HG03175 (cell line): ENCODE measurements at regions not wholly inside any gene's neighbourhood (a gene's known extent, or its start where the extent isn't known, plus 50 kb on each side); places are given as distances from the start of the nearest gene placed in this dataset.

Experiments
- ATAC-seq: cut with Tn5 transposase; IDR thresholded peaks from one replicate; pipeline ENCODE4 v1.9.1; 2021; ENCODE audit warnings: mild to moderate bottlenecking, moderate library complexity; ENCODE audit not compliant: unreplicated experiment

- ATAC-seq: no peak
These were observed 842.5 kb downstream of the GRID1 start for GRCh38 chr10:85524001-85524666.

DNA sequence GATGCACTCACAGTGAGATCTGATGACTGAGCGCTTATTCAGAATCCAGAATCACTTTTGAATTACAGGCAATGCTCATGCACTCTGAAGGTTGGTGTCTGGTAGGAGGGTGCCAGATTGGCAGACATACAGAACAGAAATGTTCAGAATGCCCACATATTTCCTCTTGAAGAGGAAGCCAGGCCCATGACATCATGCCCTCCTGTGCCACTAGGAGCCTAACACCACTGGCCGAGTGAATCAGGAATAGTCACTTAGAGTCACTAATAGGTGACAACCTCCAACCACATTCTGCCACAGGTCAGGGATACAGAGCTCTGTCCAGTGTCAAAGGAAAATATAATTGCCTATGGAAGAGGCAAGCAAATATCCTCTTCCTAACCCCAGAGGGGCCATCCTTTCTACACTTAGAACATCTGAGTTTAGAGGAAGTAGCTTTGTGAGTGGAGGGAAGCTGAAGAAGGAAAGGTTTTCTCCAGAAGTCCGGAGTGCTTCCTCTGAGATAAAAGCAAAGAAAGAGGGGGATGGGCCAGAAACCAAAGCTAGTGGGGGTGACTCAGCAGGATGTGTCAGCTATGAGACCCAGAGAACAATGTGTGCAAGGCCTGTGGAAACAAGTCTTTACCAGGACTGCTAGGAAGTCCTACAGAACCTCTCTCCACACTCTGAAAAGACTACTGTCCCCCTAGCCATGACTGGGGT lies 838.8 kb downstream of the GRID1 start:
- no peak for ATAC-seq

- ATAC-seq: no peak
These were observed 838.3 kb downstream of the GRID1 start for GRCh38 chr10:85528318-85528652.

- ATAC-seq: no peak
These were observed 834.9 kb downstream of the GRID1 start for GRCh38 chr10:85531706-85532105.

DNA sequence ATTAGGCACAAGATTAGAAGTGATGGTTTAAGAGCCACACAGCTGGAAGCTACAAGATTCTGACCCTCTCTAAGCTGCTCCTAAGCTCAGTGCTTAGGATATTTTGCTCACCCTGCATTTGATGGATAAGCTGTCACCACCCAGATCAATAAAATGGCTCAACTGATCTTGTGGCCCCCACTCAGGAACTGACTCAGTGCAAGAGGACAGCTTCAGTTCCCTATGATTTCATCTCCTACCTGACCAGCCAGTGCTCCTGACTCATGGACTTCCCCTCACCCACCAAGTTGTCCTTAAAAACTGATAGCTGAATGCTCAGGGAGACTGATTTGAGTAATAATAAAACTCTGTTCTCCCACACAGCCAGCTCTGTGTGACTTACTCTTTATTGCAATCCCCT lies 833.8 kb downstream of the GRID1 start:
- no peak for ATAC-seq

- ATAC-seq: no peak
These were observed 830.7 kb downstream of the GRID1 start for GRCh38 chr10:85535926-85536325.

GRCh38 chr10:85537561-85537960 lies 829.0 kb downstream of the GRID1 start:
- no peak for ATAC-seq

GRCh38 chr10:85538601-85539000 lies 828.0 kb downstream of the GRID1 start:
- ATAC-seq: no peak

DNA sequence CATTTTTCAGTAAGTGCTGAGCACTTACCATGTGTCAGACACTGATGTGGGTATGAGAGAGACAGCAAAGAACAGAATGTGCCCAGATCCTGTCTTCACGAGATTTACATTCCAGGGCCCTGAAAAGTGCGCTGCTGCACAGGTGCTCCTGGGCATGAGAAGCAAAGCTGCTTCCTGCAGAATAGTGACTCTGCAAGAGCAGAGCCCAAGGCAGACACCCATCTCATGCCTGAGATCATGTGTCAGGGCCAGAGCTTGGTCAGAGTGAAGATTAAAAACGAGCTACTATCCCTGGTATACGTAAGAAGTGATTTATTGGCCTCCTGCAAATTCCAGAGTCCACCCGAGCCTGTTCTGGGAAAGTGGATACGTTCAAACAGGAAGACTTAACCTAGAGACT lies 824.4 kb downstream of the GRID1 start:
- ATAC-seq: no peak

- no peak for ATAC-seq
These were observed 823.5 kb downstream of the GRID1 start for GRCh38 chr10:85542936-85543730.

DNA sequence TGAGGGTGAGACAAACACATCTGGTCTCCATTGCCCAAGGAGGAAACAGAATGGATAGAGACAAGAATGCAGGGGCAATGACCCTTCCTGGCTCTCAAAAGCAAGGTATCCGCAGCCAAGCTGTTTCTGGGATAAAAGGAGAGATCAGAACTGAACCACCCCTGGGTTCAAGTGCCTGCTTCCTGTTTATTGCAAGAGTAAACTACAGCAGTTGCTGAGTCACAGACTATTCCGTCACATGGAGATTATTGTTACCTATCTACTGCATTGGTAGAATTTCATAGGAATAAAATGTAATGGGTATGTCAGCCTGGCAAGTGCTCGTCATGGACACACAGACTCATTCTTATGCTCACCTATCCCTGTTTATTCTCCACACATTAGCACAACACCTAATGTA lies 821.6 kb downstream of the GRID1 start:
- no peak for ATAC-seq

DNA sequence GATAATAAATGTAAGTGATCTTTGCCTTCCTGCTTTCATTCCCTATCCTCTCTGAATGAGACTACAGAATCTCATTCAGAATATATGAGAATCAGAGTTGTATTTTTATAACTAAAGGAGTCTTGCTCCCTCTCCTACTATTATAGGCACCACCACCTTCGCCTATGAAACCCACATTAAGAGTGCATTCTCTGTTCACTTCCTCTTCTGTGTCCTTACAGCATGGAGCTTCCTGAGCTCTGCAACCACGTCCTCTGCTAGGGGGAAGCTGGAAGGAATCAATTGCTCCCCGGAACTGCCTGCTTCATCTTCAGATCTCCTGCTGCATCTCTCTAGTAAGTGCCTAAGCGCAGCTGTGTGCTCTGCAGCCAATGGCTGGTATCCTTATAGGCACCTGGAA lies 820.7 kb downstream of the GRID1 start:
- no peak for ATAC-seq

DNA sequence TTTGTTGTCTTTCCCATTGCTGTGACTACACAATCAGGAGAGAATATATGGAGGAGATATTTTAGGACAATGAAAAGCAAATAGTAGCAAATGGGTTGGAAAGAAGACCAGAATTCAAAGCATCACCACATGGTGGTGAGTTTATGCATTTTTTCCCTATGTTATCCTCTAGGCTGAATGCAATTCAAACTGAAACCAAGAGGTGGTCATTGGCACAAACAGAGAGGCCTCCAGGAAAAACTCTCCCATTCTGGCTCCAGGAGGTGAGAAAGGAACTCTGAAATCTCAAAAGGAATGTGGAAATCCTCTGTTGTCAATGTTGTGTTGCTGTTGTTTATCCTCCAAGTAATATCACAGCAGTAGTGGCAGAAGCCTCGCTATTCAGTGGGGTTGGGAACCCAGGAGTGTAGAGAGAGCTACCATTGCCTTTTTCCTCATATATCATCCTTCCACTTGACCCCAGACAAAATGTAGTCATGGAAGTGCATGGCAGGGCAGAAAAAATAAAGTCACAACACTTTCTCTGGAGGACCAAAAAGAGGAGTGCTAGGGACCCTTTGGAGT lies 819.1 kb downstream of the GRID1 start:
- ATAC-seq: no peak

DNA sequence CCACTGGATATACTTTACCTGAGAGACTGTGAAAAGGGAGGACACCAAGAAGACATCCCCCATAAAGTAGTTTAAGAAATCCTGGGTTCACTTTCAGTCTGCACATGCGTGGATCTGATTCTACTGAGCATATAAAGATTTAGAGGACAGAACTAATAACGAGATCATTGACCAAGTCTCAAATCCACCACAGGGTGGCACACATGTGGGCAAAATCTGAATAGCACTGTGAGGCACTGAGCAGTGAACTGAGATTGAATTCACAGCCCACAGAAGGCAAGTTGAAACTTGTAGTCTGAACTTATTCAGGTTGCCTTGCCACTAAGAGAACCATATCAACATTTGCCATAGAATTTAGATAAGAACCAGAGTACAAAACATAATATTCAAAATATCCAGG lies 818.6 kb downstream of the GRID1 start:
- peak; percentile 82 for ATAC-seq
